NCI-H2107 treated with DMSO at 0.1 percent for 48 hours (cell line): ENCODE measurements at regions not wholly inside any gene's neighbourhood (a gene's known extent, or its start where the extent isn't known, plus 50 kb on each side); places are given as distances from the start of the nearest gene placed in this dataset.

Experiments used
- DNase-seq: peaks from one replicate; lab custom pipeline; 2025; ENCODE audit not compliant: unreplicated experiment; lab: John Stamatoyannopoulos, UW

DNA sequence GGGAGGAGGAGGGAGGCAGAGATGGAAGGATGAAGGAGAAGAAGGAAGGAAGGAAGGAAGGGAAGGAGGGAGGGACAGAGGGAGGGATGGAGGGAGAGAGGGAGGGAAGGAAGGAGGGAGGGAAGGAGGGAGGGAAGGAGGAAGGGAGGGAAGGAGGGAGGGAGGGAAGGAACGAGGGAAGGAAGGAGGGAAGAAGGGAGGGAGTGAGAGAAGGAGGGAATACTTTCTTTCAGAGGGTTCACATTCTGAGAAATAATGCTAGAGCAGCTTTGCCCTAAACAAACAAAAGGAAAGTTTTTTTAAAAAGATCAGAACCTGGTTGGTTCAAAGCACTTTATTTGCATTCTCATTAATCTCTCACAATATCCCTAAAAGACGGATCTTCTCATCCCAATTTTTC, 96.1 kb upstream of the NXT1 start:
- DNase-seq, result no peak

DNA sequence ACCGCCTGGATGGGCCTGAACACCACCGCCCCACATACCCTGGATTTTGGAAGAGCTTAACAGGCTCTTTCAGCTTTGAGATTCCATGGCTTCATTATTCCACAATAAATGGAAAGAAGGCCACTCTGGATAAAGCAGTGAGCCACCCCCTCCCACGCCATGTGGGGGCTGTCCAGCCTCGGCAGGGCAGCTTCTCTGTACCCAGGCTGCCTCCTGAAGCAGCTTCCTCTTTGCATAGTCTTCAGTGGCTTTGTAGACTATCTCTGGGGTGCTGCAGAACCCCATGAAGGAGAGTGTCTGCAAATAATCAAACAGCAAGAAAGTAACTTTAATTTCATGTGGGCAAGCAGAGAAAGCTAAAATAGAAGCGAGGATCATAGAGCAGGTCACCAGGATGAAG, 96.6 kb upstream of the NXT1 start:
- DNase-seq, result no peak

DNA sequence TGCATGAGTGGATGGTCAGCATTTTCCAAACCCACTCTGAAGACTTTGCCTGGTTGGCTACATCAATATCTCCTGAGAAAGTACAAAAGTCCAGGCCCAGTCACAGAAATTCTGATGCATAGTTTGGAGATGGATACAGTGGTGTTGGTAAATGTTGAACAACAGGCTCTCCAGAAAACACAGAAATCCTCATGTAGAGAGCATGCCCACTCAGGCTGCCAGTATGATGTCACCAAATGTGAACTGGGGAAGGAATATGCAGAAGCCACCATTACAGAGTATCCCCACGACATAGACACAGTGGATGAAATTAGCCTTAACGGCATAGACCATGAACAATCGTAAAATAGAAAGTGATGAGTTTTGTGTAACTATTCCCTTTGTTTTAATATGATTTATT, 97.1 kb upstream of the NXT1 start:
- no peak for DNase-seq

DNA sequence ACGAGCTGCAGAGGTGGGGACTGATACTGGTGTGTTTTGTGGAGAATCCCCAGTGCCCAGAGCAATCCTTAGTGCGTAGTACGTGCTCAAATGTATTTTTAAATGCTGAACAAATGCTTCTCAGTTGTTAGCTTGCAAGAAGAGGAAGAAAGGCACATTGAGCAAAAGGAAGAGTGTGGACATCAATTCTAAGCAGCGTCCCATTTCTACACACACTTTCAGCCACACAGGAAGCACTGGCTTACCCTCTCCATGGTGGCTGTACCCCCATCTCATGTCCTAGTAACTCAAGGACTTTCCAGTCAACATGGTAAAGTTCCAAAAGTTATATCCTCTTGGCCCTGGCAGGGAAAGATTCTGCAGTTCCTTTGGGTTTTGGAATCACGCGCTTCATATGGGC, 98.8 kb upstream of the NXT1 start:
- no peak for DNase-seq

DNA sequence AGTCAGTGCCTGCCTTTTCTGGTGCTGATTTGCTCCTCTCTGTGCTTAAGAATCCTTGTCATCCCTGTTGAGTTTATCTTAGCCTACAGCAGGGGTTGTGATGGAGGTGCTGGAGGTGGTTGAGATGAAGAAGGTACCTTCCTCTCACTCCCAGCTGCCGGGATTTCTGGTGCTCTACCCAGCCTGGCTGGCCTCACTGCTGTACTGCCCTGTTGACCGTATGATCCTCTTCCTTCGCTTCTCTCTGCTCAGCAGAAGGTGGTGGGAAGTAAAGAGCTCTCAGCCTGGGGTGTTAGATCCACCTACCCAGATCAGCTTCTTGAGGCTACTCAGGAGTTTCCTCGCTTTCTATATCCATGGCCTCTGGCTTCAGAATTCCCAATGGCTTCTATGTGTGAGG, 101.0 kb upstream of the NXT1 start:
- DNase-seq, result no peak

DNA sequence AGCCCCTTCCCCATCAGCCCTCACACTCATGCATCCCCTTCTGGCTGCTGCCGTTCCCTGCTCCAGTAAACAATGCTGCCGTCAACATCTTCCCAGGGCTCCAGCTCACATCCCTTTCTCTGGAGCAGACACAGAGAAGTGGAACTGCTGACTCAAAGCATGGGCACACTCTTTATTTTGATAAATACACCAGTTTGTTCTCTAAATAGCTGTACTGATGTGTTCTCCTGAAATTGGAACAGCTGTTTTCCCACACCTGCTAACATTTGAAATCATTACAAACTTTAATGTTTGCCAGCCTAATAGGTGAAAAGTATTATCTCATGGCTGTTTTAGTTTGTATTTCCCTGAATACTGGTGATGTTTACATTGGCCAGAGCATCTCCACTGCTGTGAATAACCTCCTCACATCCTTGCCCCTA, 102.1 kb upstream of the NXT1 start:
- DNase-seq, result no peak

DNA sequence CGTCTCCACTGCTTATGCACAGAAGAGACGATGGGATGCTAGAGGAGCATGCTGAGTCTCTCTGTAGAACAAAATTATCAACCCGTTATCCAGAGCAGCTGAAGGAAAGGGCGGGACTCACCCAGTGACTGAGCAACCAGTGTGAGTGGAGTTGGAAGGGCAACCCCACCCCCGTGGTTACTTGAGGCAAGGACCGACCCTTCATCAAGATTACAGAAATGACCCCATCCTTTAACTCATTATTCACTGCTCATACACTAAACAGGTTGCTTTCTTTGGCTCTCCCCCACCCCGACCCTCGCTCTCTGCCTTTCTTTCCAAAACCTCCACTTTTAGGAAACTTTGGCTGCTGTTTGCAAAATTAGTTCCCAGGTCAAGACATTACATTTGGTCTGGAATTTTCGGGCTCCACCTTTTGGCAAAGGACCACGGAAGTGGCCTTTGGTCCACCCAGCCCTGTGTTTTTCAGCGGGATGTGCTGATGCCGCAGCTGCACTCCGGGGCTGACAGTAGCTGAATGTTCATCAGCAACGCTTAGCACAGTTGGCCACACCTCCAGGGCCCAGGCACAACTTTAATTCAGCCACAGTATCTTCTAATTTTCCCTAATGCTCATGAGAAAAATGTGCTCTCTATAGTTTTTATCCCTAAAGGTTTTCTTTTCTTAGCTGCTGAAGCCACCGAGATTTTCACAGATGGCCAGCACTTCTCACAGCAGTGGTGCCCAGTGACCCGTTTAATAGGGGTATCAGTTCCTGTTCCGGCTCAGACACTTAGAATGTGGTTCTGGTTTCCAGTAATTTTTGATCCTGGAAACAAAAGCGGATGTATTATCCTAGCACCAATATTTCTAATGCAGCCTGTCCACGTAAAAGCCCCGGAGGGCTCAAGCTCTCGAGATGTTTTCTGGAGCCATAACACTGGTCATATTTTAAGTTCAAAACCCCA, 103.6 kb upstream of the NXT1 start:
- no peak for DNase-seq

DNA sequence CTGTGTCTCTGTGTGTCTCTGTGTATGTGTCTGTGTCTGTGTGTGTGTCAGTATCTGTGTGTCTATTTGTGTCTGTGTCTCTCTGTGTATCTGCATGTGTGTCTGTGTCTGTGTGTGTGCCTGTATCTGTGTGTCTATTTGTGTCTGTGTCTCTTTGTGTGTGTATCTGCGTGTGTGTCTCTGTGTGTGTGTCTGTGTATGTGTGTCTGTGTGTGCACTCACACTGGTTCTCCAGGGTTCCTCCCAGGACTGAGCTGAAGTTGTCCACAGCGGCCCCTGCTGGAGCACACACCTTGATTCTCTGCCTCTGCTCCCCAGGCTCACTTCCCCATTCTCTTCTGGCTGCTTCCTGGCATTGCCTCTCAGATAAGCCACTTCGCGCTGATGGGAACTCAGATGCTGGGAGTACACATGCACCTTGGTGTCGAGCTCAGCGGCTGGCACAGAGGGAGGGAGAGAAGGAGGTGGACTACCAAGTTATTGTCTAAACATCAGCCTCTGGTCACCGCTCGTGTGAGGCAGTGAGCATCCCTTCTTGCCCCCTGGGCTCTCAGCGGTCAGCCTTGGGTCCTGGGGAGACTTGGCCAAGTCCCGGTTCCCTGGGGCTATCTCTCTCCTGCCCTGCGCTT, 104.9 kb upstream of the NXT1 start:
- no peak for DNase-seq

DNA sequence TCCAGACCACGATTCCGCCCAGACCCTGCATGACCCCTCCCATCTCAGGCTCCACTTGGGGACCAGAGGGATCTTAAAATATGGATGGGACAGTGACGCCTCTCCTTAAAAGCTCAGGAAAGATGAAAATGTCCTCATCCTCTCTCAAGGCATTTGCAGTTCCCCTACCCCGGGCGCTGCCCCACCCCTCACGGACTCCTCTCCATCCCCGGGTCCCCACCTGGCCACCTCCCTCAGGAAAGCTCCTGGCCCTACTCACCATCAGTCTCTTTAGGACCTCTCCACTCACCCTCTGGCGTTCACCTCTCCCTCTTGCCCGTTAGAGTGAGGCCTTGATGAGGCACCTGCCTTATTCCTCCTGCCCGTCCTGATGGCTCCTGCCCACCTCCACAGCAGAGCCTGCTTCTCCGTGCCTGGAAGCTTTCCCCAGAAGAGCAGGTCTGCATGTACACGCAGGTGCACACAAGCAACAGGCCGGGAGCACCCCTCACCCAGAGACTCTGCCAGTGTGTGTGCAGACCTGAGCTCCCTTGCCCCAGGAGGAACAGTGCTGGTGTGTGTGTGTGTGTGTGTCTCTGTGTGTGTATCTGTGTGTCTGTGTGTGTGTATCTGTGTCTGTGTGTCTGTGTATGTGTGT, 105.6 kb upstream of the NXT1 start:
- no peak for DNase-seq

DNA sequence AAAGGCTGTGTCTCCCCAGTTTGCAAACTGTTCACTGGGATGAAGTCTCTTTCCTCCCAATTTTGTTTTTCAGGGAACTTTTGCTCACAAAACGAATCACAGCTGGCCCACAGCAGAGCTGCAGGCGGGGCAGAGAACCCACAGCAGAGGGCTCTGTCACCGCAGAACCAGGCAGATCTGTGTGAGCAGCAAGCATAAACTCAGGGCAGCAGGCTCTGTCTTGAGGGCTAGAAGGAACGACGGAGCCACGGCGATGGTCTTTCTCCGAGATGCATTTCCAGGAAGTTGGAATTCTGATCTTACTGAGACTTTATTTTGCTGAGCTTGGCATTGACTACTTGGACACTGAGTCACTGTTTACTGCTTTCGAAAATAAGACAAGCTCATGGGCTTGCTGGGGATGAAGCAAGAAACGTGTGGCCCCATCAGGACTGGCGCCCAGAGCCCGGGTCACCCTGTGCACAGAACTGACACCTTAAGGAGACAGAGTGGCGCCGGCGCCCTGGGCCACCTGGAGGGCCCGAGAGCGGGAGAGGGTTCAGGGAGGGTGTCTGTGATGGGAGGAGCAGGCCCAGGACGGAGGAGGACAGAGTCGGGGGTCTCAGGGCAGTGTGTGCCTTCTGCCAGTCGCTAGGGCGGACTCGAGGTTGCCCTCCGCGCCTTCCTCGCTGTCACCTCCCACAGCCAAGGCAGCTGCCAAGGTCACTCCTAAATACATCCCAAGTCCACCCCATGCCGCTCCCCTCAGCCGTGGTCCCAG, 106.3 kb upstream of the NXT1 start:
- DNase-seq, result no peak

DNA sequence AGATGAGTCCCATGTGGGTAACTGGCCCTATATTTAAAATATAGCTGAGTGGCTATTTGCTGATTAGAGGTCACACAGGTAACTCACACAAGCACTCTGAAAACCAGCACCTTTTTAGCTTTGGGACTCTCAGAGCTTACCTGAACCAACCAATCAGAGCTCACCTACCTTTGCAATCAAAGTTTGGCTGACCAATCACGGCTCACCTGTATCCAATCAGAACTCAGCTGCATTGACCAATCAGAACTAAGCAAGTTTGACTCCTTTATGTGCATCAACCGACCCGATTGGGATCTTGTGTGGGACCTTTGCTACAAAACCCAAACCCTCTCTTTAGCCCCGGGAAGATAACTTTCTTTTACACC, 106.8 kb upstream of the NXT1 start:
- no peak for DNase-seq

DNA sequence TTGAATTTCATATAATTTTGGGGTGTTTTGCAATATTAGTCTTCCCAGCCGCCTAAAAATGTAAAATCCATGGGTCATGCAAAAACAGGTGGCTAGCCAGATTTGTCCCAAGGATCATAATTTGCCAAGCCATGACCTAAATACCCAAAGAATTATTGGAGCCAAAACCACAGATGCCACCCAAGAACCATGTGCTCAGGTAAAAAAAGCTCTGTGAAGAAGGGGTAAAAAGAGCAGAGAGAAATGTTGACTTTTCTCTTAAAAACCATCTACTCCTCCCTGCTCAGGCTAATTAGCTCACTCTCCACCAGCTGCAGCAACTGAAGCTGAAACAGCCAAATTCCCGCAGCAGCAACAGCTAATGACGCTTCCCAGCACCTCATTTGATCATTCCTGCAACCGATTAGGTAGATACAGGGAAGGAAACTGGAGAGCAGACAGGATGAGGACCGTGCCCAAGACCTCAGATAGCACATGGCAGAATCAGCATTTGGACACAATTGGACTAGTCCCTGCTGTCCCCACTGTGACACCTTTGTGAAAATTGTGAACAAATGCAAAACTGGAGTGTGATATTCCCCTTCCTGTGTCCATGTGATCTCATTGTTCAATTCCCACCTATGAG, 107.9 kb upstream of the NXT1 start:
- no peak for DNase-seq

DNA sequence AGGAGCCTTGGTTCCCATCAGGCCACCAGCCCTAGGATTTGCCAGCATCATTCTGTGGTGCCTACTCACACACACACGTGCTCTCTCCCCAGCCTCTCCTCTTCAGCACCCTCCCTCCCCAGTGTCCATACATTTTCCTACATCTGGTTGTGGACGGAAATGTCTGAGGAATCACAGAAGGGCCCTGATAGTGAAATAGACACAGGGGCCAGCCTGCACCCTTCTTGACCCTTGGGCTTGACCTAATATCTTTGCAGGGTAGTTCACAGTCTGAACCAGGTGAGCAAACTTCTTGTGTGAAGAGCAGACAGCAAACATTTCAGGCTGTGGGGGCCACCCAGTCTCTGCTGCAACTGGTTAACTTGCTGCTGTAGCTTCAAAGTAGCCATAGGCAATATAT, 108.5 kb upstream of the NXT1 start:
- DNase-seq, result no peak

DNA sequence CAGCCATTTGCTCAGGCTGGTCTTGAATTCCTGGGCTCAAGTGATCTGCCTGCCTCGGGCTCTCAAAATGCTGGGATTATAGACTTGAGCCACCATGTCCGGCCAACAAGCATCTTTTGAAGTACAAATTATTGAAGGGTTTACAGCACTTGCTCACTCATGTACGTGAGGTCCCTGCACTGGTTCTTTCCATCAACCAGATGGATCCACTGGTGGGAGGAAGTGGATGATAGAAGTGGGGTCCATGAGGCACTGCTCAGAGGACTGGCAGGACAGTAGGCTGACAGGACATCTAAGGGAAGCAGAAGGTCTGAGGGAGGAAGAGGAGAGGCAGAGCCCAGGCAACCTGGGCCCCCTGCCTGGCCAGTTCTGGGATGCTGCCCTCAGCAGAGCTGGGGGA, 109.2 kb upstream of the NXT1 start:
- DNase-seq, result no peak

DNA sequence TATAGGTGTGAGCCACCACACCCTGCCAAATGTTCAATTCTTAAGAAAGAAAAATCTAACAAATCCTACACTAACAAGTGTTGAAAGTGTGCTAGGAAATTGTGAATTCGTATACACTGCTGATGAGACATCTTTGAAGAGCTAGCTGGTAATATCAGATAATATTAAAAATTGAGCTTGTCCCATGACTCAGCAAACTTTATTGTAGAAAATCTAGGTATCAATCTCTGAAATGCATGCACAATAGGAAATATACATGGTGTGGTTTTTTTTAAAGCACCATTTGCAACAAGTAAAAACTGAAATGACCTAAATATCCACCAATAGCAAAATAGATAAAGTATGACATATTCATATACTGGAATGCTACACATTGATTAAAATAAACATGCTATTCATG, 110.1 kb upstream of the NXT1 start:
- no peak for DNase-seq

DNA sequence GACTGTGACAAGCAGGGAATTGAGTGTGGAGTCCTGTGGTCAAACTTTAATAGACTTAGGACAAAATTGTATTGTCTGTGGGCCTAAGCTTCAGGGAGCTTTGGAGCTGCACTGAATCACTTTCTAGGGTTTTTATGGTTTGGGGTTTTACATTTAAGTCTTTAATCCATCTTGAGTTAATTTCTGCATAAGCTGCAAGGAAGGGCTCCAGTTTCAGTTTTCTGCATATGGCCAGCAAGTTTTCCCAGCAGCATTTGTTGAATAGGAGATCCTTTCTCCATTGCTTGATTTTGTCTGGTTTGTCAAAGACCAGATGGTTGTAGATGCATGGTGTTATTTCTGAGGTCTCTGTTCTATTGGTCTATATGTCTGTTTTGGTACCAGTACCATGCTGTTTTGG, 113.4 kb upstream of the NXT1 start:
- DNase-seq, result no peak

DNA sequence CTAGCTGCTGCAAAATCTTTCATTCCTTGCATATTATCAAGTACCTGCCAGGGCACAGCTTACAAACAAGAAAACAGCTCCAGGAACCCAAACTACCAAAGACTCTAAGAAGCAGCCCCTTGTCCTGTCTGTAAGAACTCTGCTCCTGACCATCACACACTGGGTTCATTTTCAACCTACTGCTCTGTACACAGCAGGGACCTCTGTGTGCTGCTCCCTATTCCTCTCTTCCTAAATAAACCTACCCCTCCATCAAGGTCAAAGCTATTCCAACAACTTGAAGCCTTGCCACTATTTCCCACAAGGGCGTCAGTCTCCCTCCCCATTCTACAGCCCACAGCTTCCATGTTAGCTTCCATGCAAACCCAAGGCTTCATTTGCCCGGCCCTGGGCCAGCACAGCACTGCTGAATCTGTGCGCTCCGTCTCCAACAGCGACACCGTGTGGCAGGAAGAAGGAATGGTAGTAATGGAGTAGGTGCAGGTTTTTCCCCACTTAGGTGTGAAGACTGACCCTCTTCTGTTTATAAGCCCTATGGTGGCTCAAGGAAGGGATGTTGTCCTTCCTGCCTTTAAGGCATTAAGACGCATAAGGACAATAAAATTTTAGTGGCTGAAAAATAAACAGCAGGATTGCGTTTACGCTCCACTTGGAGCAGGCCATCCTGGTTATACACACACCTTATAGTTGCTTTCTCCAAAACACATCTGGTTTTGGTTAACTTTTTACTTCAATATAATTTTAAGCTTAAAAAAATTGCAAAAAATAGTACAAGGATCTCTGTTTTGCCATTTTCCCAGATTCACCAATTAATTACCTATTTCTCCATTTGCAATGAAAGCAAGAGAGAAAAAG, 115.2 kb upstream of the NXT1 start:
- no peak for DNase-seq

DNA sequence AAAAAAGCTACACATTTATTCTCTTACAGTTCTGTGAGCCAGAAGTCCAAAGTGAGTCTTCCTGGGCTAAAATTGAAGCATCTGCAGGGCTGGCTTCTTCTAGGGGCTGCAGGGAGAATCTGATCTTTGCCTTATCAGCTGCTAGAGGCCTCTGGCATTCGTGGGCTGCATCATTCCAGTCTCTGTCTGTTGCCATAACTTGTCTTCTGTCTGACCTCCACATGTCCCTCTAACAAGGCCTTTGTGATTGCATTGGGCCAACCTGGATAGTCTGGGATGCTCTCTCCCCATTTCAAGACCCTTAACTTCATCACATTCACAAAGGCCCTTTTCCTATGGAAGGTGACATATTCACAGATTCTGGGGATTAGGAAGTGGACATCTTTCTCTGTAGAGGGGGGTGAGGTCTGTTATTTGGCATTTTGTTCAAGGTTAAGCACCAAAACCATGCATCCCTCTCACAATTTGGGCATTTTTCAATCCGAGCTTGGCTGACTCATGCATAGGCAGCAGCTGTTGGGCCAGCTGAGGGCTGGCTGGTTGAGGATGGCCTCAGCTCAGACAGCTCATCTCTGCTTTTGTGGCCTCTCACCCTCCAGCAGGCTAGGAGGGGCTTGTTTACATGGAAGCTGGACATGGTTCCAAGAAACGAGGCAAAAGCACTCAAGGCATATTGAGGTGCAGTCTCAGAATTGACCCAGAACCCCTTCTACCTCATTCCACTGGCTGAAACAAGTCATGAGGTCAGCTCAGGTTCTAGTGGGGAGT, 116.1 kb upstream of the NXT1 start:
- no peak for DNase-seq

DNA sequence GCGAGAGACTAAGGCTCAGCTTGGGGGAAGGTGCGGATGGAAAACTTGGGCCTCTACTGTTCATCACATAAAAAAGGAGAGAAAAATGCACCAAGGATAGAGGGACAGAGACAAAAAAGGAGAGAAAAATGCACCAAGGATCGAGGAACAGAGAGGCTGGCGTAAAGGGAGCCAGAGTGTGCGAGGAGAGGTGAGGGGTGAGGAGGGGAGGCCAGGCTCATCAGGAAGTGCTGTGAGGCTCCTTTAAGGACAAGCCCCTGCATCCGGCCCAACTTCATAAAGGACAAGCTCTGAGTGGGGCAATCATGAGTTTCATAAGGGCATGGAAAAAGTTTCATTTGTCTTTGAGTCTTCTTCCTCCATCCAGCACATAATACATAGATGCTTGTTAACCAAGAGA, 117.2 kb upstream of the NXT1 start:
- DNase-seq, result no peak
